ENCODE measurements at regions not wholly inside any gene's neighbourhood (a gene's known extent, or its start where the extent isn't known, plus 50 kb on each side); places are given as distances from the start of the nearest gene placed in this dataset.

DNA sequence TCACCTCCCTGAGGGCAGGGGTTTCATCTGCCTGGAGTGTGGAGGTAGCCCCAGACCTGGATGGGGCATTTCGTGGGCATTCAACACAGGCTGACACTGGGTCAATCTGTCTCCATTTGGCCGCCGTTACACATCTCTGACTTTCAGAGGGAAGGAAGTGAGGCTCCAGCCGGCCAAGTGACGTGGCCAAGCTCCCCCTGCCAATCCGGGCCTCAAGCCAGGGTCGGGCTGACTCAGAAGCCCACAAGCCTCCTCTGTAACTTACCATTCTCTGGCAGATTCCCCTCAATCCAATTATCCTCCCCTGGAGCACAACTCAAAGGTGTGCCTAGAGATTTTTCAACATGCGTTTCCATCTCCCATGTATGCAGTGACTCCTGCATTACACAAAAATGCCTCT is 227.6 kb downstream of the KLF13 start:
- DNase-seq (ENCODE audit: low read depth in 2 of 2): no peak

DNA sequence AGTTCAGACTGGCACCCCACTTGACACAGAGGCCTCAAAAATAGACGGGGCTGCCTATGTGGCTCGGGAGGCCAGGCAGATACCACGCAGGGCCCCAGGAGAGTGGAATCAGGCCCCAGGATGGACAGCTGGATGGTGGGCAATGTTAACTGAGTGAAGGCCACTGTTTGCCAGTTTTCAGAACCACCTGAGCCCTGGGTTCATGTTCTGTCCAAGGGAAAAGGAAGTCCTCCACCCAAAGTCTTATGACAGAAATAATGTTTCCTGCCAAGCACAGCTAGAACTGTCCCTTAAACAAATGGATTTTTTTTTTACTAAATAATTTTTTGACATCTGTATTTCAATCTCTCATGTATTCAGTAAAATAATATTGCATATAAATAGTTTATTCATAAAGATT is 228.4 kb downstream of the KLF13 start:
- no peak for DNase-seq (ENCODE audit: low read depth in 2 of 2)

DNA sequence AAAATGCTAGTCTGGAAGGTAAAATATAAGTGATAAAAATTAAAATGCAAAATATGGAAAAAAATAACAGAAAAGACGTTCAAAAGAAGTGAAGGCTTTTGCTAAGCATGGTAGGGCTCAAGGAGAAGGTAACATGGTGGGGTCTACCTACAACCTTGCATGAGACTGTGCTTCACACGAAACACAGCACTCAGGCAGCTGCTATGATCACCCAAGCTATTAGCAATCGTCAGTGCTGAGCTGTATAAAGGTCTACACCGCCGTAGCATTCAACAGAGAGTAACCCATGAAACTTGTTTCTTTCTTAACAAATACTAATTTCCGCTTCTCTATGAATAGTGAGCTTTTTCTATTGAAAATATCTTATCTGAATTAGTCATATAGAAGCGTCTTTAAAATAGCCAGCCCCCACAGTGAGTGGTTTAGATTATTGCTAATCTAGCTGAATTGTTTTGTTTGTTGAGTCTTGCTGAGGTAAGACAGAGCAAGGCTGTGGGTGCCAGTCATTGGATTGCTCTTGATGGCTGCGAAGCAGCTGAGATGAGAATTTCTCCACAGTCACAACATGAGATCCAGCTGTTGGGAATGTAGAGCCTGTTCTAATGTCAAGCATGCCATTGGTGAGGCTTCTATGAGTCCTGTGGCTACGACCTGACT is 230.0 kb downstream of the KLF13 start:
- no peak for DNase-seq (ENCODE audit: low read depth in 2 of 2)

DNA sequence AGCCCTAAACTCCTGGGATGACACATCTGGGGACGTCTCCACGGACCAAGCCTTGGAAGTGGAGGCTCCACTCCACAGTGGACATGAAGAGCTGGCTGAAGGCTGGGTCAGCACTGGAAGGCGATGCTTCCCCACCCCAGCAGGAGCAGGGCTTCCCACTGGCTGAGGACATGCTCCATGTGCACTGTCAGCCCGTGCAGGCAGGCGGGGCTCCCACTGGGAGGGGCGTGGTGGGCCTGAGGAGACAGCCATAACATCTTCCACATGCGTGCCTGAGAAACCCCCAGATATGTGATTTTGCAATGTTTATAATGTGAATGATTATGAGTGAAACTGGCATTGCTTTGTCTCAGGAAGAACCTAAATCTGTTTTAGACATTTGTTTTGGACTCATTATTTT is 231.3 kb downstream of the KLF13 start:
- no peak for DNase-seq (ENCODE audit: low read depth in 2 of 2)

DNA sequence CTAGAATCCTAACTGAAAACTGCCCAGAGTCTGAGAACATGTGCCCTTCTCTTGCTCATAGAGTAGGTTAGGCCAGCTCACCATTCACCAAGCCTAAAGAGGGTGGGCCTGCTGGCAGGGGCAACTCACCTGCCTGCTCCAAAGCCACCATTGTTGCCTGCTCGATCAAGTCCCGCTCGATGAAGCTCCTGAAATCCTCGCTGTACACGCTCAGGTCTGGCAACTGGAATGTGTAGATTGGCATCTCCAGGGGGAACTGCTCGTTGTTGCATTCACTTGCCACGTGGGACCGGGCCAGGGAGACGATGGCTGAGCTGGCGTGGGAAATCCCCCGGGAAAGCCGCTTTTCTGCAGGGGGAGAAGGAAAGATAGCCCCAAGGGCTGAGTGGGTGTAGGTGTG is 232.2 kb downstream of the KLF13 start:
- DNase-seq (ENCODE audit: low read depth in 2 of 2): no peak

DNA sequence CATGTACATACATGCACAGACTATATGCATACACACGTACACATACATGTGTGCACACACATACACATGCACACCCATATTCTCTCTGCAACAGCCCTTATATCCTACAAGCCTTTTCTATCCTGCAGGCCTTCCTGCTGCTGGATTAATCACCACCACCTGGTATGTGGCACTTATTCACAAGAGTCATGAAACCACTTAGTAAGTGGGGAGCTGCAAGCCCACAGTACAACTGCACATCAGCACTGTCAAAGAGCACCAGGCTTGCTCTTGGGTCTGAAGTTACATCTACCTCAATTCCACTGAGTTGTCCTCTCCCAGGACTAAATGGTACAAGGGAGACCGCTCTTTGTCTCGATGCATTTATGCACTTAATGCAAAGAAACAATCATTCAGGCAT is 233.2 kb downstream of the KLF13 start:
- no peak for DNase-seq (ENCODE audit: low read depth in 2 of 2)

DNA sequence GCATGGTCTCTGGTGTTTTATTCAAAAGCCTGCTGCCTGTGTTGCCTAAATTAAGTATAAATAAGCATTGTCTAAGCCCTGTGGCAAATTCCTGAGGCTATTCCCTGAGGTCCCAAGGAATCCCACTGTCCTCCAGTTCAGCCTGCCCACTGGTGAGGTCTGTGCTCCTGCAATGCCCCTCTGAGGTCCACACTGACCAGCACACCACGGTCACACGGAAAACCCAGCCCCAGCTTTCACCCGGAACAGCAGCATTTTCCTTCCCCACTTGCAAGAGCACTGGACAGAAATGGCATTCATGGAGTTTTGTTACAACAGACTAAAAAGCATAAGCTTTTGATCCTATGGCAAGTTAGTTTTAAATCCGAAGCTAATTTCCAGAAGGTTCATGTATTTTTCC is 234.0 kb downstream of the KLF13 start:
- DNase-seq (ENCODE audit: low read depth in 2 of 2): no peak

DNA sequence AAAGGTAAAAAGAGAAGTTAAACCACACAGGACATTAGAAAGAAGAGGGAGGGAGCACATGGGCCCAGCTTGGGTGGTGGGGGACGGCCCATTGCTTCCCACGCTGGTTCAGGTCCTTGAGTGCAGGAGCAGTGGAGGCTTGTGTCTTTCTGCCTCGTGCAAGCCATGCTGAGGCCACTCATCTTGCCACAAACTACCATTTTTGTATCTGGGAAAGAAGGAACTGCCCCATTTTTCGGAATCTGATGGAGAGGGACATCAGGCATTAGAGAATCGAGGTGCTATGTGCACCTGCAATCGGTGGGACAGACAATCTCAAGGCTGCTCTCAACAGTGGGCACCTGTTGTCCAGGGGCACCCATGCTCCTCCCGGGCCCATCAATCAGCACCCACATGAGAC is 234.5 kb downstream of the KLF13 start:
- DNase-seq (ENCODE audit: low read depth in 2 of 2): no peak

DNA sequence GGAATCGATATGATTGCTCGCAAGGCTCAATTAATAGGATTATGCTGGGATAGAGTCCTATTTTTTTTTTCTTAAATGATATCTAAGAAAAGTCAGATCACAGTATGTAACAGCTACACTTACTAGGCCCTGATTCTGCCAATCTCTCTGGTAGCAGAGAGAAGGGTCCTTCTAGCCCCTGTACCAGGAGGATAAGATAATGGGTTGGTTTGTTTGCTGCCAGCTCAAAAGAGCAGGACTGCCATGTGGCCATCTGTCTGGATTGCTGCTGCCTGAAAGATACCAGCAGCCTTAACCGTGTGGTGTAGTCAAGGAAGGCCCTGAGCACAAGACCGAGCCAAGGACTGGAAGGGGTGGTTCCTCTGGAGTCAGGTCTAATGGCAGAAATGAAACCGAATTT is 236.4 kb downstream of the KLF13 start:
- no peak for DNase-seq (ENCODE audit: low read depth in 2 of 2)

DNA sequence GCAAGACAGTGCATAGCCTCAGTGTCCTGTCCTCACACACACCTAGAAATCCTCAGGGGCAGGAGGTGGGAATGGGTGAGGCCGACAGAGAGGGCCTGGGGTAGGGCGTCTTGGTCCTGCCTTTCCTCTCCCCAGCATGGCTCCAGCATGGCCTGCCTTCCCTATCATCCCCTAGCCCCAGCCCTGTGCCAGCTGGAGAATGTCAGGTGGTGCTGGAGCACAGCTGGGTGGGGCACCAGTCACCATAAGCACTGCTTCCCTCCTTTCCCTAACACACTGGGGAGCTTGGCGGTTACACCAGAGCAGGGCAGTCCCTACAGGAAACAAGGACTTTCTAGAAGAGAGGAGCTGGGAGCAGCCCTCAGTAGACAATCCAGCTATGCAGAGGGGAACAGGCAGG is 236.8 kb downstream of the KLF13 start:
- DNase-seq (ENCODE audit: low read depth in 2 of 2): no peak

DNA sequence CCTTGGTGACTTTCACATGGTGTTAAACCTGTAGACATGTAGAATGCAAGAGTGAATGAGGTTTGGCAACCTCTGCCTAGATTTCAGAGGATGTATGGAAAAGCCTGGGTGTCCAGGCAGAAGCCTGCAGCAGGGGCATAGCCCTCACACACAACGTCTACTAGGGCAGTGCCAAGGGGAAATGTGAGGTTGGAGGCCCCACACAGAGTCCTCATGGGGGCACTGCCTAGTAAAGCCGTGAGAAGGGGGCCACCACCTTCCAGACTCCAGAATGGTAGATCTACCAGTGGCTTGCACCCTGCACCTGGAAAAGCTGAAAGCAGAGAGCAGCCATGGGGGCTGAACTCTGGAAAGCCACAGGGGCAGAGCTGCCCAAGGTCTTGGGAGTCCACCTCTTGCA is 241.2 kb downstream of the KLF13 start:
- no peak for DNase-seq (ENCODE audit: low read depth in 2 of 2)

DNA sequence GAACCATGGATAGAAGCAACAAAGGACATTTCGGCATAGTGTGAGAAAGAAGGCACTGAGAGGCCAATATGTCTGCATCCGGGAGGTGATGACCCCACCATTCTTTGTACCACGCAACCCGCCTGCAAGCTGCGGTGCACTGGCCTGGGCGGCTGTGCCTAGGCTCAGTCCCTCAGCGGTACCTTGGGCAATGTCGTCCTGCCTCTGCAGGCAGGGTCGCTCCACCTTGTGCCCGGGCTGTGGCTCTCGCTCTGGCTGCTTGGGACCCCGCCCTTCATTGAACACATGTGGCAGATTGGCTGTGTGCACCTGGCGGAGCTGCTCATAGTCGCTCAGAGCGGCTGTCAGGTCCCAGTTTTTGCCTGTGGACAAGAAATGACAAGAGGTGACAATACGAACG is 243.2 kb downstream of the KLF13 start:
- no peak for DNase-seq (ENCODE audit: low read depth in 2 of 2)

DNA sequence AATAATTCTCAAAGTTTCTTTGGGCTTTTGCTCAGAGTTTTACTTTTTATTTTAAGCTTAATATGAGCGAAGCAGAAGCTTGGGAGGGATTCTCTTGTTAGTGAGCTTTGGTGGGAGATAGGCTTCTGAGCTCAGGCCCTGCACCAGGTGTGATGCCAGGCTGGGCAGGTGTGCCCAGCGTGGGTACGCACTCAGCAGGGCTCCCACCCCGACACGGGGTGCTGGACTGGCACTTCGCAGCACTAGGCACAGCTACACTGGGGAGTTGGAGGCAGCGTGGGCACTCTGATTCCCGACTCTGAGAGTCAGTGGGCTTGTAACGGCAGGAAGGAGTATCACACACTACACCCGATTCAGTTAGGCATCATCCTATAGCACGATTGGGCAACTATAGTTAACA is 244.0 kb downstream of the KLF13 start:
- DNase-seq (ENCODE audit: low read depth in 2 of 2): no peak

DNA sequence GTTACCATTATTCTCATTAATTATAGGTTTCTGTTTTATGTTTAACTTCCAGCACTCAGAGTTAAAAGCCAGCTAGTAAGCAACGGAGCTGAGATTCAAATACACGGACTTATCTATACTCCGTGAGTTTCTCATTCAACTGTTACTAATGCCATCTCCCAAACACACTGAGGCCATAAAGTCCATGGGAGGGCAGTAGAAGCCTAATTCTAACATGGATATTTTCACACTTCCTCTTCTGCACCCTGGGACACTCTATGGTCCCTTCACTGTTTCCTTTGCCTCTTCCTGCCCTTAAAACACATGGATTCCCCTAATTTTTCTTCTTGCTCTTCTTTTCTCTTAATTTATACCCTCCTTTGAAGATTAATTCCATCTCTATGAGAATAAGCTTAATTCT is 245.0 kb downstream of the KLF13 start:
- DNase-seq (ENCODE audit: low read depth in 2 of 2): no peak

DNA sequence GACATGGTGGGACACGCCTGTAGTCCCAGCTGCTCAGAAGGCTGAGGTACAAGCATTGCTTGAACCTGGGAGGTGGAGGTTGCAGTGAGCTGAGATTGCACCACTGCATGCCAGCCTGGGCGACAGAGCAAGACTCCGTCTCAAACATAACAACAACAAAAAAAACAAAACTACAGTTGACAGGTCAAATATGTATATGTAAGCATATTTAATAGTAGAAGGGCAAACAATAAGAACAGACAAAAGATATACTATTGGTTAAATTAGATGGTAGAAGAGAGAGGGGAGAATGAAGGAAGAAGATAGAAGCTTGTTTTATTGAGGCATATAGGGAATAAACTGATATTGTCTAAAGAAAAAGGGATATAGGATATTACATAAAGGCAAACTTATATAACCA is 247.1 kb downstream of the KLF13 start:
- DNase-seq (ENCODE audit: low read depth in 2 of 2): no peak

DNA sequence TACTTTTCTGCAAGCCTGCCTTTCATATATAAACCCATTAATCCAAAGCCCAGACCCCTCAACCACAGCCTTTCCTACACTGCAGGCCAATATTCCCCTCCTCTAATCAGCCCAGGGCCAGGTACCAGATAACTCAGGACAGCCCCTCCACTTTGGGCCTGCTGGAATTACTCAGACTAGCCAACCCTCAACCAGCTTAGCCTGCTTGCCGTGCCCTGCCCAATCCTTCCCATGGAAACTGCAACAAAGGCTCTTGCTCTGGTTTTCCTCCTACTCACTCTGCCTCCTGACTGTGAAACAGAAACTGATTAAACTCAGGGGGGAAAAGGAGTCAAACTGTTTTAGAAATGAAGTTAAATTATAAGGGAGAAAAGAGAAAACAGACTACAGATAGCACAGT is 248.1 kb downstream of the KLF13 start:
- DNase-seq (ENCODE audit: low read depth in 2 of 2): no peak

DNA sequence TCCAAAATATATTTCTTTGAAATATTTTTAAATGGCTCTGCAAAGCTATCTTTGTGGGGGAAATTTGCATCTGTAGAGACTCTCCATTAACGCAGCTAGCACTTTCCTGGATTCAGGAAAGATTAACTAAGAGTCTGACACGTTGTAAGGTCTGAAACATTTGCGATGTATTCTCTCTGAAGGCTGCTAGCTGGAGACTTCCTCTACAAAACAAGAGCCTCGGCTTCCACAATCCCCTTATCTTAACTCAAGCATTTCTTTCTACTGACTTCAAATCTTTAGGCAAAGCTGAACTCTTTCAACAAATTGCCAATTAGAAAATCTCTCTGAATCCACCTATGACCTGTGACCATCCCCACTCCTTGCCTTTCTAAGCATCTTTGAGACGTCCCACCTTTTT is 250.5 kb downstream of the KLF13 start:
- DNase-seq (ENCODE audit: low read depth in 2 of 2): no peak

DNA sequence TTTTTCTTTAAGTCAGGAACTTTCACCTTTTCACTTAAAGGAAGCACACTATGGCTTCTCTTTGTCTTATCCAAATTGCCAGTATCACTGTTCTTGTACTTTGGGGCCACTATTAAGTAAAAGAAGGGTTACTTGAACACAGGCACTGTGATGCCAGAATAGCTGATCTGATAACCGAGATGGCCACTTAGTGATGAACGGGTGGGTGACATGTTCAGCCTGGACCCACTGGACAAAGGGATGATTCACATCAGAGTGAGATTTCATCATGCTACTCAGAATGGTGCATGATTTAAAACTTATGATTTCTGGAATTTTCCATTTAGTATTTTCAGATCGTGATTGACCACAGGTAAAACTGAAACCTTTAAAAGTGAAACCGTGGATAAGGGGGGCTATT is 252.6 kb downstream of the KLF13 start:
- DNase-seq (ENCODE audit: low read depth in 2 of 2): no peak

DNA sequence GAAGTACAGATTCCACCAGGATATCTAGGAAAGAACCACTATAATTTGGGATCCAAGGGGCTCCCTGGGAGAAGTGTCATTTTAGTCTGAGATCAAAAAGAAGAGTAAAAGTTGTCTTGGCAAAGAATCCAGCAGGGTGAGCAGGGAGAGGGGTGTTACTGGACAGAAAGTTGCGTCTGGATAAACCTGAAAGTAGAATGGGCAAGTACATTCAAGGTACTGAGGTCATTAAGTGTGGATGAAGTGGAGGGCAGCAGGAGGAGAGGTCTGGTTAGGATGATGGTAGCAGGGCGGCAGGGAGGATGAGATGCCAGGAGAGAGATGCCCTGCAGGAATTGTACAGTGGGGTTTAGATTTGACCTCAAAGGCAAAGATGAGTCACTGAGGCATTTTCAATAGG is 253.3 kb downstream of the KLF13 start:
- no peak for DNase-seq (ENCODE audit: low read depth in 2 of 2)

DNA sequence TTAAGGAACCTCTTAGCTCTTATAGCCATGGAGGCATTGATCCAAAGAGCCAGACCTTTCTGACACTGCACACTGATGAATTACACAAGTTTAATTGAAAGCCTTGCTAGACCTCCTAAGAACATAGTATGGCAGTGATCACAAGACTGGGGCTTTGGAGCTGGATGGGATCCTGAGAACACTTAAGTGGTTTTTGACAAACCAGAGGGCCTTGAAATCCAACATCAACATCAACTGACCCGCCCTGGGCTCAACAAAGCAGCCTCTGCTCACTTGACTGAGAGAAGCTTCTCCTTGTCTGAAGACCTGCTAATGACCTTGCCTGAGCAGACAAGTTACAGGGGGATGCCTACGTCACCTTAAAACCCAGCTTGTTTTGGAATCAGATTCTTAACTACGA is 257.6 kb downstream of the KLF13 start:
- DNase-seq (ENCODE audit: low read depth in 2 of 2): no peak

DNA sequence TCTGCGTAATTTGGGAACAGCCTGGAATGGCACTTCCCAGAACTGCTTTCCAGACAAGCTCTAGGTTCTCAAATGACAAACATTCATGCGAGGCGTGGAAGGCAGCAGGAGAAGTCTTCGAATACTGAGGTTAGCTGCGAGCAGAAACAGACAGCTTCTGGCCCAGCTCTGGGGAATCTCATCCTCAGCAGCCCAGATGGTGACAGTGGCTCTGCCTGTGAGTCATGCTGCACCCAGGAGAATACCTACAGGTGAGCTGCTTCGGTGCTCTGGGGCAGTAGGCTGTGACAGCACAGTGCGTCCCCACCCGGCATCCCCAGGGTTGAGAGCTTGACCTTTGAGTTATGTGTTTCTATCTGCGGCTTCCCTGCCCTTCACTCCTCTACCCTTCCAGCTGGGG is 258.6 kb downstream of the KLF13 start:
- DNase-seq (ENCODE audit: low read depth in 2 of 2): no peak

DNA sequence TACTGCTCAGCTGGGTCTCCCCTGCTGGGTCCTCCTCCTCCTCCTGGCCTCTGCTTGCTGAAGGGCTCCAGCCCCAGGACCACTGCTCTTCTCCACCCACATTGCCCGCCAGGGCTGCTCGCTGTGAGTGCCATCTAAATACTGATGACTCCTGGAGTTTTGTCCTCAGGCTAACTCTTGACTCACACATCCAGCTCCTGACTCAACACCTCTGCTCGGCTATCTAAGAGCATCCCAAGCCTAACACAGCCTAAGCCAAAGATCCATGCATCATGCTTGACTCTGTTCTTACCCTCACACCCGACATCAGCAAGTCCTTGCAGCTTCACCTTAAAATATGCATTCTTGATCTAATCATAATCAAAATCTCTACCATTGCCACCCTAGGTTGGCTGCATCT is 260.2 kb downstream of the KLF13 start:
- DNase-seq (ENCODE audit: low read depth in 2 of 2): no peak

DNA sequence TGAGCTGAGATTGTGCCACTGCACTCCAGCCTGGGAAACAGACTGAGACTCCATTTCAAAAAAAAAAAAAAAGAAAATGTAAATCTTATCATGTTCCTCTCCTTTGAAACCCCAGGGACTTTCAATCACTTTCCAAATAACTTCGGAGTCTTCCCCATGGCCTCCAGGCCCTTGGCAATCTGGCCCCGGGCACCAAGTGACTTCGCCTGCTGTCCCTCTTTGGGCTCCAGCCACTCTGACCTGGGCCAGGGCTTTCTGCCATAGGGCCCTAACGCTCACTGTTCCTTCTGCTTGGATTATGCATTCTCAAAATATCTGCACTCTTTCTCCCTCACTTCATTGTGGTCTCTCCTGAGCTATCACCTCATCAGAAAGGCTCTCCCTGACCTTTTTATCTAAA is 260.9 kb downstream of the KLF13 start:
- DNase-seq (ENCODE audit: low read depth in 2 of 2): no peak

DNA sequence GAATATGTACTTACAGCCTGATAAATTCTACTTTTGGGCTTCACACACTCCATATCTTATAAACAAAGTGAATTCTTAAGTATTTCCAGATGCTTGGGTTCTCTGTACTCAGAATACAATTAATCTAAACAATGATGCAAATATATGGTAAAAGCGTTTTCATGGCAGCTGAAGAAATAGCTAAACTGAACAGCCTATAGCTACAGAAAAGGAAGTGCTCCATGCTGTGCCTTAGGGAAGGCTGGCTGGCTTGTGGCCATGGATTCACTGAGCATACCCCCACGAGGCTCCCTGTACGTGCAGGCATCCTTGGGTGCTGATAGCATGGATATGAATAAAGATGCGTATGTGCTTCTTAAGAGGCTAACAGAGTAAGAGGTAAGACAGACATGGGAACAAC is 264.0 kb downstream of the KLF13 start:
- no peak for DNase-seq (ENCODE audit: low read depth in 2 of 2)

DNA sequence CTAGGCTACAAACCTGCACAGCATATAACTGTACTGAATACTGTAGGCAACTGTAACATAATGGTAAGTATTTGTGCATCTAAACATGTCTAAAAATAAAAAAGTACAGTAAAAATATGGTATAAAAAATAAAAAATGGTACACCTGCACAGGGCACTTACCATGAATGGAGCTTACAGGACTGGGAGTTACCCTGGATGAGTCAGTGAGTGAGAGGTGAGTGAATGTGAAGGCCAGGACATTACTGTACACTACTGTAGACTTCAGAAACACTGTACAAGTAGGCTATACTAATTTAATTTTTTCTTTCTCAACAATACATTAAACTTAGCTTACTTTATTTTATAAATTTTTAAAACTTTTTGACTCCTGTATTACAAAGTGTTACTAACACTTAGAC is 265.3 kb downstream of the KLF13 start:
- no peak for DNase-seq (ENCODE audit: low read depth in 2 of 2)
